ENCODE measurements at regions not wholly inside any gene's neighbourhood (a gene's known extent, or its start where the extent isn't known, plus 50 kb on each side); places are given as distances from the start of the nearest gene placed in this dataset.

- TF ChIP-seq CTCF (IDR thresholded peaks at IDR 0.05) = no peak
- TF ChIP-seq POLR2AphosphoS5 (IDR thresholded peaks at IDR 0.05) = no peak
- TF ChIP-seq POLR2A (IDR thresholded peaks at IDR 0.05) = no peak
Measured at GRCh38 chr16:51621610-51622009, 470.5 kb upstream of the SALL1 start.

Data from breast epithelium (tissue), 3 donors.